GM19455 (cell line): ENCODE measurements at regions not wholly inside any gene's neighbourhood (a gene's known extent, or its start where the extent isn't known, plus 50 kb on each side); places are given as distances from the start of the nearest gene placed in this dataset.

Source experiments
- ATAC-seq: cut with Tn5 transposase; IDR thresholded peaks from one replicate; pipeline ENCODE4 v1.9.1; 2021; ENCODE audit not compliant: unreplicated experiment

DNA sequence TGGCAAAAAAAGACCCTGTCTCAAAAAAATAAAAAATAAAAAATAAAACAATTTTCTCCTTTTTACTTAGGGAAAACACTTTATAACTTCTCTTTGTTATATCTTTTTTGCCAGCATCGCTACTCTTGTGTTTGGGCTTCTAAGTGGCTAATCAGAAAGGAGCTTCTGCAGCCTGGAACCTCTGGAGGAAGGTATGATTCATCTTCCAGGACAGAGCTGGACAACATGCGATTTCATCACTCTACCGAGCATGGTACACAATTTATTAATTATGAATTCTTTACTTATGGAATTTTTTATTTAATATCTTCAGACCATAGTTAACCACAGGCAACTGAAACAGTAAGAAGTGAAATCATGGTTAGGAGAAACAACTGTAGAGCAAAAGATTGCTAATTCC, 1254.3 kb upstream of the AGA start:
- no peak for ATAC-seq

DNA sequence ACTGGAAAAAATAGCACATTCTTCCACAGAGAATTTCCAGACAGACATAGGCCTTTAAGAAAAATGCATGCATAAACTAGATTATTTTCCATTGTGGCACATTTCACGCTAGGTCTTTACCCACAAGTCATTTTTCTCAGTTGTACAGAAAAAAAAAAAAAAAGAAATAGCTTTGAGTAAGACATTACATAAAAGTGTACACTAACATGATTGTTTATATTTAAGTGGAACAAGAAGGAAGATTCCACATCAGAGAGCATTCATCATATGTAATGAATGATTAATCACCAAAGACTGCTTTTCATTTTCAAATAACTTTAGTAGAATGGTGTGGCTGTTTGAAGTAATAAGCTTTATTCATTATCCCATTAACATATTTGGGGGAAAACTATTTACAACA, 1270.2 kb upstream of the AGA start:
- no peak for ATAC-seq

GRCh38 chr4:178738026-178738425, 1295.8 kb upstream of the AGA start:
- no peak for ATAC-seq

- ATAC-seq, result no peak
These were observed 1303.0 kb upstream of the AGA start for GRCh38 chr4:178745203-178745602.

- no peak for ATAC-seq
These were observed 1310.8 kb upstream of the AGA start for GRCh38 chr4:178752954-178753525.

GRCh38 chr4:178778496-178778895, 1336.3 kb upstream of the AGA start:
- ATAC-seq, result no peak

DNA sequence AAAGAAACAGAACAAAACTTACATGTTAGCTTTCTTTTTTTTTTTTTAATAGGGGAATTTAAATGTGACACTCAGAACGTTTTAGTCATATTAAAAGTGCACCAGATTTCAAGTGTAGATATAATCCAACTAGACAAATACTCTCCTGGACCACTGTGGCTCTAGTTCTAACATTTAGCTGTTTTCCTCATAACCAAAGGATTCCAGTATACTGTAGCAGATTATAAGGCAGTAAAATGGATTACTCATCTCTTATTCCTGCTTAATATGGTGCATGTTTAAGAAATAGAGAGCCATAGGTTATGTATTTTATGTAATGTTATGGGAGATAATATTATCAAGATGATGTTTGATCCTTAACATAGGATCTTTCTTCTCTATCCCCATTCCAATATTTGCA, 1339.5 kb upstream of the AGA start:
- no peak for ATAC-seq

DNA sequence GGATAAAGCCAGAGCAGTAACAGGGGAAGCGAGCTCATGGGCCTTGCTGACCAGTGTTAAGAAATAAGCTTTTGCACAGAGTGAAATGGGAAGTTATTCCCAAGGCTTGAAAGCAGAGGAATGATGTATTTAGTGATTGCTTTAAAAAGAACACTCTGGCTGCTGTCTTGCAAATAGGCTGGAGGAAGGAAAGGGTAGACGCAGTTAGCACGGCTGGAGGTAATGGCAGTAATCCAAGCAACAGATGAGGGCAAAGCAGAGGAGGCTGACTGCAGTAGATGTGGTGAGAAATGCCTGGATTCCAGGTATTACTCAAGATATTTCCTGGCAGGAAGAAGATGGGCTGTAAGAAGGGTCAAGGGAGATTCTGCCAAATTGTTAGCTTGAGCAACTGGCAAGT, 1342.3 kb upstream of the AGA start:
- ATAC-seq, result no peak

DNA sequence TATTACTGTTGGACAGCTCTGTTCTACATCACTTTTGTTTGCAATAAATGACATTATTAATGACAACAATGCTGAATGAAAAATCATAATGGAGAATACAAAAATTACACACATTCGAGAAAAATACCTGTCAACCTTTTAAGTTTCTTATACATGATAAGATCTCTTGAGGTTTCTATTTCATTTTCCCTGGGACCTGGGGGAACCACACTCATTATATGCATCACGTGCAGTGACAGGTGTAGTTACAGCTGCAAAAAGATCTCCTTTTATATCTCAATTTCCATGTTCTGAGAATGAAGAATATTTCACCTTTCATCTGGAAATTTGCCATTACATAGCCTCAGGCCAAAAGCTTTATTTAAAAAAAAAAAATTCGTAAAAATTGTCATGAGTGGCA, 1347.0 kb upstream of the AGA start:
- ATAC-seq, result no peak

DNA sequence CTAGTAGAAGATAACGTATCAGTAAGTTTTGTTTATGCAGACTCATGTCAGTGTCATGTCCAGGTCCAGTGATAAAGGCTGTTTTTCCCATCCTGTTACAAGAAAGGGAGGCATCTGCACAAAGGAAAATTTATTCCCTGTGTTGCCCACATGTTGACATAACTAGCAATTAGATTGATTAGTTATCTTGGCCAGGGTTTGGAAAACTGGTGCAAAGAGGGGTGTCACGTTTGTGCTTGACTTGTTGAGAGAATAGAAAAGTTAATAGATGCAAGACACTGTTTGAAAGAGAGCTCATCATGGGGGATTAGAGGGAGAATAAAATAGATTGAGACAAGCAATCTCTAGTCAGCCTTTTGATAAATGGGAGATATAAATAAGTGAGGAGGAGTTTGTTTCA, 1357.0 kb upstream of the AGA start:
- ATAC-seq, result no peak

GRCh38 chr4:178808106-178808505, 1365.9 kb upstream of the AGA start:
- no peak for ATAC-seq

GRCh38 chr4:178809921-178810320, 1367.7 kb upstream of the AGA start:
- ATAC-seq, result no peak

- ATAC-seq, result no peak
These were observed 1369.1 kb upstream of the AGA start for GRCh38 chr4:178811356-178811755.

GRCh38 chr4:178812866-178813265, 1370.6 kb upstream of the AGA start:
- ATAC-seq, result no peak

DNA sequence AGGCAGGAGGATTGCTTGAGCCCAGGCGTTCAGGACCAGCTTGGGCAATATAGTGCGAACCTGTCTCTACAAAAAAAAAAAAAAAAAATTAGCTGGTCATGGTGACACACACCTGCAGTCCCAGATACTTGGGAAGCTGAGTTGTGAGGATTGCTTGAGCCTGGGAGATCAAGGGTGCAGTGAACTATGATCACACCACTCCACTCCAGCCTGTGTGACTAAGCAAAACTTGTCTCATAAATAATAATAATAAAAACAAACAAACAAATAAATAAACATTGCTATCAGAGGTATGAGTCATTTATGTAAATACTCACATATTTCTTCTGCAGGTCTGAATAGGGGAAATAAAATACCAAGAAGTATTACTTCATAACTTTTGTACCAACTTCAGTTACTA, 1372.7 kb upstream of the AGA start:
- no peak for ATAC-seq

DNA sequence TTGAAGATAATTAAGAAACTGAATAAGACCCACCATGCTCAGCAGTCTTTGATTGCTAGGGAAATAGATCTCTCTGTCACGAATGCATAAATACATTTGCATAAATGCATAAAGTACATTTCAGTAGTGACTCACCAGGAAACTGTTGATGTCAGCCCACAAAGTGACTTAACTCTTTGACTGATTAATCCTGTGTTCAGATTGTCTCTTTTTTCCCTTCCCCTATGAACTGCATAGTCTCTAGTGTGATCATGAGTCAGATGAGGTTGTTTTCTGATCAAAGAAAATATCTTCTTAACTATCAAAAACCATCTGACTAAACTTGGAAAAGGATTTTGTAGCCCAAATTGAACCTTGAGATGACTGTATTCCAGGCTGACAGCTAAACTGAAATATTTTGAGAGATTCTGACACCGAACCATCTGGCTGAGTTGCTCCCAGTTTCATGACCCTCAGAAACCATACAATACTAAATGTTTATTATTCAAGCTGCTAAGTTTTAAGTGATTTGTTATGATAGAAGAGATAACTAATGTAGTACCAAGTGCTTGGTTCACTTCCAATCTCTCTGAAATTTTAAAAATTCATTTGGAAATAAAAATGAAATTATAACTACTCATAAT, 1381.5 kb upstream of the AGA start:
- ATAC-seq, result no peak

DNA sequence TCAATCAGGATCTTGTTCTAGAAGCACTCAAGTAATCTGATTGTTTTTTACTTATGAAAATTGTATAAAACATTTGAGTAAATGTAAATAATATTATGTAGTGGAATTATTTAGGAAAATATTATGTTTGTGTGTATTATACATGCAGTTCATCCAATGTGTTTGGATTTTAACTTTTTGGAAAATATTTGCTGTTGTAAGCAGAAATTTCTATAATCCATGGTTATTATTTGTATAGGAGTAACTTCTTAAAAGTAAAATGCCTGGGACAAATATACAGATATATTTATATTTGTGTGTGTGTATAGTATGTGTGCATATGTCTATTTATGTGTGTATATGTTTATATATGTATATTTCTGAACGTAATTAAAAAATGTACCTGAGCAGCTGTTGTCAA, 1394.6 kb upstream of the AGA start:
- ATAC-seq, result no peak

DNA sequence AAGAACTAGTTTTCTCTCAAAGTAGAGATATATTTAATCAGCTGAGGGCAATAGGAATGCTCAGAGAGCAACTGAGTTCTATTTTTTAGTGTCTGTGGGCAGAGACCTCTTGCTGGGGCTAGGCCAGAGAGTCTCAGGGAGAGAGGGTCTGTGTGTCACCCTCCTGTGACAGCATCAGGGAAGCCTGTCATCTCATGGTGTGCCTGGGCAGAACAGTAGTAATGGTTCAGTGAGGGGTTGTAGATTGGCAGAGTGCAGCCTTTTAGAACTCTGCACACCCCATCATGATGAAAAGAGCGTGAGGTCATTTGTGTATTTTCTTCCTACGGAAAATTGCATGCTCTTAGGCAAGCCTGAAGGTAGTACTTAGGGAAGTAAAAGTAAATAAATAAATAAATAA, 1396.5 kb upstream of the AGA start:
- no peak for ATAC-seq

DNA sequence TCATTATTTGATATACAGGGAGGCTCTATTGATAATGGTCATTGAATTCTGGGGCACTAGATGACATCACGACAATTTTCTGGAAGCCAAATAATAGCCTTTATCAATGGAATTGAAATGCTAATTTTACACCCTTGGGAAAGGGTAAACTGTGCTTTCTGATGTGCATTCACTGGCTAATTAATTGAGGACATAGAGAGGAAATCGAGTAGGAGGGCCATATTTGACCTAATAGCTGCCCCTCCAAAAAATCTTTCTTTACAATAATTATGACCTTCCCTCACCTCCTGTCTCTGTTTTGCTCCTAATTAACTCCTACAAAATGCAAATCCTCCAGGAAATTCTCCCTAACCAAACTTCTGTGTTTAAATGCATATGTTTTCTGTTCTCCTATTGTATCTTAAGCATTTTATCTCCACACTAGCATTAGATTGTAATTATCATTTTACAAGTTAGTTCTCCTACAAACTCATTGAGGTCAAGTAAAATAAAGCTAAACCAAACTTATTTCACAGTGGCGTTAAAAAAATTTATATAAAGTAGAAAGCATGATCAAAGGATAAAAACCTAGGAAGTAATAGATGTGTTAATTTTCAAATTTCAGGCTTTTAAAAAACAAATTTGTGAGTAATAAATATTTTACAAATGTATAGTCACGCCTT, 1414.0 kb upstream of the AGA start:
- ATAC-seq, result no peak

- ATAC-seq, result no peak
These were observed 1429.2 kb upstream of the AGA start for GRCh38 chr4:178871476-178871875.

- no peak for ATAC-seq
These were observed 1439.7 kb upstream of the AGA start for GRCh38 chr4:178881937-178882336.

GRCh38 chr4:178894126-178894525, 1451.9 kb upstream of the AGA start:
- no peak for ATAC-seq

- no peak for ATAC-seq
These were observed 1456.8 kb upstream of the AGA start for GRCh38 chr4:178899084-178899483.
